GM23338 (cell line): ENCODE measurements at regions not wholly inside any gene's neighbourhood (a gene's known extent, or its start where the extent isn't known, plus 50 kb on each side); places are given as distances from the start of the nearest gene placed in this dataset.
"Not testable (repeated sequence)": the region's sequence is repeated elsewhere in the genome, so short reads cannot be mapped to it uniquely, and the experiment has no call there.

Experiments
- ATAC-seq: fragments of 200-7000 bp; cut with Tn5 transposase; 3 replicates; pipeline ENCODE4 v1.9.1; 2020
- DNase-seq: peaks from one replicate; pipeline ENCODE4 v3.0.0-alpha.2; 2015; ENCODE audit warnings: low spot score
- H2AFZ ChIP-seq: fragments of 200-600 bp; sonication (generic); 2 replicates; pipeline ENCODE4 v1.8.0; 2016; ENCODE audit warnings: antibody characterized with exemption, mild to moderate bottlenecking, moderate library complexity
- H3F3A ChIP-seq: fragments of 200-600 bp; sonication (generic); replicated peaks from 2 replicates; pipeline ENCODE4 v1.8.0; 2017; ENCODE audit warnings: antibody characterized with exemption, mixed run types, low read depth
- H3K27ac ChIP-seq: fragments of 200-600 bp; sonication (generic); 2 replicates; pipeline ENCODE4 v1.6.1; 2016; ENCODE audit warnings: low read depth
- H3K27me3 ChIP-seq: fragments of 200-600 bp; sonication (generic); 2 replicates; pipeline ENCODE4 v1.8.0; 2016; ENCODE audit warnings: mild to moderate bottlenecking, mixed run types, moderate library complexity; ENCODE audit not compliant: insufficient read depth
- H3K36me3 ChIP-seq: fragments of 200-600 bp; sonication (generic); 2 replicates; pipeline ENCODE4 v1.8.0; 2016; ENCODE audit warnings: mild to moderate bottlenecking; ENCODE audit not compliant: insufficient read depth
- H3K4me1 ChIP-seq: fragments of 200-600 bp; sonication (generic); 2 replicates; pipeline ENCODE4 v1.8.0; 2016; ENCODE audit warnings: mild to moderate bottlenecking, moderate library complexity; ENCODE audit not compliant: insufficient read depth
- H3K4me2 ChIP-seq: fragments of 200-600 bp; sonication (generic); 2 replicates; pipeline ENCODE4 v1.7.1; 2017; ENCODE audit warnings: mixed run types
- H3K4me3 ChIP-seq: fragments of 200-600 bp; sonication (generic); 2 replicates; pipeline ENCODE4 v1.6.1; 2016; ENCODE audit warnings: mixed run types
- H3K79me2 ChIP-seq: fragments of 200-600 bp; sonication (generic); replicated peaks from 2 replicates; pipeline ENCODE4 v1.8.0; 2017; ENCODE audit warnings: mild to moderate bottlenecking; ENCODE audit not compliant: insufficient read depth
- H3K9me2 ChIP-seq: fragments of 200-600 bp; sonication (generic); 2 replicates; pipeline ENCODE4 v1.8.0; 2017; ENCODE audit not compliant: insufficient read depth
- H4K20me1 ChIP-seq: fragments of 200-600 bp; sonication (generic); replicated peaks from 2 replicates; pipeline ENCODE4 v1.8.0; 2017; ENCODE audit warnings: mild to moderate bottlenecking; ENCODE audit not compliant: insufficient read depth
- H3K27ac Mint-ChIP-seq: 2 replicates; pipeline ENCODE4 v1.8.0; 2020; ENCODE audit warnings: inconsistent platforms, mild to moderate bottlenecking, moderate library complexity, mixed read lengths
- H3K27me3 Mint-ChIP-seq: 3 replicates; pipeline ENCODE4 v1.8.0; 2022; ENCODE audit warnings: low read depth, mild to moderate bottlenecking, moderate library complexity, mixed read lengths, inconsistent platforms; ENCODE audit not compliant: insufficient read depth, poor library complexity
- H3K36me3 Mint-ChIP-seq: 3 replicates; pipeline ENCODE4 v1.8.0; 2021; ENCODE audit warnings: low read depth, mild to moderate bottlenecking, inconsistent platforms, moderate library complexity, mixed read lengths
- H3K4me1 Mint-ChIP-seq: 3 replicates; pipeline ENCODE4 v1.8.0; 2020; ENCODE audit warnings: mild to moderate bottlenecking, inconsistent platforms, mixed read lengths
- H3K4me3 Mint-ChIP-seq: 3 replicates; pipeline ENCODE4 v1.8.0; 2021; ENCODE audit warnings: moderate library complexity, mild to moderate bottlenecking, inconsistent platforms, mixed read lengths
- H3K9me3 Mint-ChIP-seq: 3 replicates; pipeline ENCODE4 v1.8.0; 2020; ENCODE audit warnings: moderate library complexity, mild to moderate bottlenecking, inconsistent platforms, mixed read lengths
- CREB1 ChIP-seq: fragments of 250-450 bp; sonication (Bioruptor Pico); IDR thresholded peaks from 2 replicates; pipeline ENCODE4 v1.5.0; 2020; ENCODE audit warnings: low read depth, mild to moderate bottlenecking, moderate library complexity
- EZH2 ChIP-seq: fragments of 200-600 bp; sonication (generic); IDR thresholded peaks from one replicate; pipeline ENCODE4 v1.8.0; 2017; ENCODE audit warnings: antibody characterized with exemption, mild to moderate bottlenecking, low read depth; ENCODE audit not compliant: unreplicated experiment
- EZH2phosphoT487 ChIP-seq: fragments of 200-600 bp; sonication (generic); IDR thresholded peaks from one replicate; pipeline ENCODE4 v1.8.1; 2018; ENCODE audit warnings: antibody characterized with exemption; ENCODE audit not compliant: unreplicated experiment
- JUNB ChIP-seq: IDR thresholded peaks from one replicate; pipeline ENCODE4 v1.6.1; 2016; ENCODE audit warnings: antibody characterized with exemption; ENCODE audit not compliant: unreplicated experiment
- NANOG ChIP-seq: IDR thresholded peaks from 2 replicates; pipeline ENCODE4 v1.6.1; 2016; ENCODE audit warnings: antibody characterized with exemption, borderline replicate concordance
- STAT1 ChIP-seq: IDR thresholded peaks from one replicate; pipeline ENCODE4 v1.6.1; 2016; ENCODE audit warnings: antibody characterized with exemption; ENCODE audit not compliant: unreplicated experiment
- ZNF331 ChIP-seq: fragments of 250-450 bp; sonication (Bioruptor Pico); IDR thresholded peaks from 2 replicates; pipeline ENCODE4 v1.5.0; 2020; ENCODE audit warnings: low read depth, mild to moderate bottlenecking, moderate library complexity
- ZNF462 ChIP-seq: fragments of 250-450 bp; sonication (Bioruptor Pico); IDR thresholded peaks from 2 replicates; pipeline ENCODE4 v1.5.0; 2020; ENCODE audit warnings: mild to moderate bottlenecking, moderate library complexity
- TF ChIP-seq, protein P1 (sequence below): IDR thresholded peaks from 2 replicates; pipeline ENCODE4 v1.6.1; 2016; ENCODE audit warnings: antibody characterized with exemption
- TF ChIP-seq, protein P2 (sequence below): IDR thresholded peaks from one replicate; pipeline ENCODE4 v1.6.1; 2018; ENCODE audit warnings: antibody characterized with exemption; ENCODE audit not compliant: unreplicated experiment

DNA sequence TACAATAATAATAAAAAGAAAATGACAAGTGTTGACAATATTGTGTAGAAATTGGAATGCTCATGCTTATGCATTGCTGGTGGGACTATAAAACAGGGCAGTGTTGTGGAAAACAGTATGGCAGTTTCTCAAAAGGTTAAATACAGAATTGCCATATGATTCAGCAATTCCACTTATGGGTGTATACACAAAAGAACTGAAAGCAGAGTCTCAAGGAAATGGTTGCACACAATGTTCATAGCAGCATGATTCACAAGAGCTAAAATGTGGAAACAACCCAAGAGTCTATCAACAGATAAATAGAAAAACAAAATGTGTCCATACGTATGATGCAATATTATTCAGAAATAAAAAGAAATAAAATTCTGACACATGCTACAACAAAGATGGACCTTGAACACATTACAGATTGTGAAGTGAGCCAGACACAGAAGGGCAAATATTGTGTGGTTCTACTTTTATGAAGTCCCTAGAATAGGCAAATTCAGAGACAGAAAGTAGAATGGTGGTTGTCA is 64.8 kb upstream of the GRM8 start:
- Histone ChIP-seq H2AFZ (no peak overlapping the region), H3F3A (no peaks in the 10 kb centered on the region), H3K27me3 (no peaks in the 10 kb centered on the region), H3K4me2 (no peak overlapping the region), H3K9me2 (no peaks in the 10 kb centered on the region), H3K4me1 (no peaks in the 10 kb centered on the region), H3K36me3 (no peaks in the 10 kb centered on the region), H3K27ac (no peak overlapping the region), H3K79me2 (no peaks in the 10 kb centered on the region), H3K4me3 (no peak overlapping the region), H4K20me1 (no peaks in the 10 kb centered on the region)
- Mint-ChIP-seq H3K4me1 (no peaks in the 10 kb centered on the region), H3K36me3 (no peaks in the 10 kb centered on the region), H3K27me3 (no peaks in the 10 kb centered on the region), H3K9me3 (peaks cover 5% of the 10 kb centered on the region; the same call in 2 of the 3 replicates), H3K27ac (no peak overlapping the region), H3K4me3 (no peak overlapping the region)
- DNase-seq, result no peak
- no peak for TF ChIP-seq ZNF331 (CRISPR knock-in tag)
- no peak for TF ChIP-seq NANOG
- TF ChIP-seq JUNB, result no peak
- TF ChIP-seq CREB1 (CRISPR knock-in tag), result no peak
- TF ChIP-seq STAT1, result no peak
- no peak for TF ChIP-seq EZH2
- no peak for TF ChIP-seq ZNF462 (CRISPR knock-in tag)
- no peak for TF ChIP-seq EZH2phosphoT487
- TF ChIP-seq, protein P1, sequence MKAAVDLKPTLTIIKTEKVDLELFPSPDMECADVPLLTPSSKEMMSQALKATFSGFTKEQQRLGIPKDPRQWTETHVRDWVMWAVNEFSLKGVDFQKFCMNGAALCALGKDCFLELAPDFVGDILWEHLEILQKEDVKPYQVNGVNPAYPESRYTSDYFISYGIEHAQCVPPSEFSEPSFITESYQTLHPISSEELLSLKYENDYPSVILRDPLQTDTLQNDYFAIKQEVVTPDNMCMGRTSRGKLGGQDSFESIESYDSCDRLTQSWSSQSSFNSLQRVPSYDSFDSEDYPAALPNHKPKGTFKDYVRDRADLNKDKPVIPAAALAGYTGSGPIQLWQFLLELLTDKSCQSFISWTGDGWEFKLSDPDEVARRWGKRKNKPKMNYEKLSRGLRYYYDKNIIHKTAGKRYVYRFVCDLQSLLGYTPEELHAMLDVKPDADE, result no peak
- TF ChIP-seq, protein P2, sequence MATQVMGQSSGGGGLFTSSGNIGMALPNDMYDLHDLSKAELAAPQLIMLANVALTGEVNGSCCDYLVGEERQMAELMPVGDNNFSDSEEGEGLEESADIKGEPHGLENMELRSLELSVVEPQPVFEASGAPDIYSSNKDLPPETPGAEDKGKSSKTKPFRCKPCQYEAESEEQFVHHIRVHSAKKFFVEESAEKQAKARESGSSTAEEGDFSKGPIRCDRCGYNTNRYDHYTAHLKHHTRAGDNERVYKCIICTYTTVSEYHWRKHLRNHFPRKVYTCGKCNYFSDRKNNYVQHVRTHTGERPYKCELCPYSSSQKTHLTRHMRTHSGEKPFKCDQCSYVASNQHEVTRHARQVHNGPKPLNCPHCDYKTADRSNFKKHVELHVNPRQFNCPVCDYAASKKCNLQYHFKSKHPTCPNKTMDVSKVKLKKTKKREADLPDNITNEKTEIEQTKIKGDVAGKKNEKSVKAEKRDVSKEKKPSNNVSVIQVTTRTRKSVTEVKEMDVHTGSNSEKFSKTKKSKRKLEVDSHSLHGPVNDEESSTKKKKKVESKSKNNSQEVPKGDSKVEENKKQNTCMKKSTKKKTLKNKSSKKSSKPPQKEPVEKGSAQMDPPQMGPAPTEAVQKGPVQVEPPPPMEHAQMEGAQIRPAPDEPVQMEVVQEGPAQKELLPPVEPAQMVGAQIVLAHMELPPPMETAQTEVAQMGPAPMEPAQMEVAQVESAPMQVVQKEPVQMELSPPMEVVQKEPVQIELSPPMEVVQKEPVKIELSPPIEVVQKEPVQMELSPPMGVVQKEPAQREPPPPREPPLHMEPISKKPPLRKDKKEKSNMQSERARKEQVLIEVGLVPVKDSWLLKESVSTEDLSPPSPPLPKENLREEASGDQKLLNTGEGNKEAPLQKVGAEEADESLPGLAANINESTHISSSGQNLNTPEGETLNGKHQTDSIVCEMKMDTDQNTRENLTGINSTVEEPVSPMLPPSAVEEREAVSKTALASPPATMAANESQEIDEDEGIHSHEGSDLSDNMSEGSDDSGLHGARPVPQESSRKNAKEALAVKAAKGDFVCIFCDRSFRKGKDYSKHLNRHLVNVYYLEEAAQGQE, result no peak
- no peak for ATAC-seq

DNA sequence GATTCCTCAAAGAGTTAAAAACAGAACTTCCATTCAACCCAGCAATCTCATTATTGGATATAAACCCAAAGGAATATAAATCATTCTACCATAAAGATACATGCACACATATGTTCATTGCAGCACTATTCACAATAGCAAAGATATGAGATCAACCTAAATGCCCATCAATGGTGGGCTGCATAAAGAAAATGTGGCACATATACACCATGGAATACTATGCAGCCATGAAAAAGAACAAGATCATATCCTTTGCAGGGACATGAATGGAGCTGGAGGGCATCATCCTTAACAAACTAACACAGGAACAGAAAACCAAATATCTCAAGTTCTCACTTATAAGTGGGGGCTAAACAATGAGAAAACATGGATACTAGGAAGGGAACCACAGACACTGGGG is 64.1 kb upstream of the GRM8 start:
- not testable (repeated sequence) for H3K4me1 Mint-ChIP-seq, H3K4me3 ChIP-seq, H2AFZ ChIP-seq, H3K4me3 Mint-ChIP-seq, H3K27ac Mint-ChIP-seq, H3K27ac ChIP-seq, H3K36me3 Mint-ChIP-seq, DNase-seq, H3K79me2 ChIP-seq, H3K27me3 Mint-ChIP-seq, H3K4me1 ChIP-seq, H3K4me2 ChIP-seq, H4K20me1 ChIP-seq, H3F3A ChIP-seq, ATAC-seq, H3K36me3 ChIP-seq, H3K9me2 ChIP-seq, H3K27me3 ChIP-seq
- peaks cover 12% of the 10 kb centered on the region; the same call in 2 of the 3 replicates for H3K9me3 Mint-ChIP-seq
